GM18868 (cell line): ENCODE measurements at regions not wholly inside any gene's neighbourhood (a gene's known extent, or its start where the extent isn't known, plus 50 kb on each side); places are given as distances from the start of the nearest gene placed in this dataset.
A peak's percentile ranks its signal among the peaks of the same experiment; 100 is the strongest.

Source experiments
- ATAC-seq: cut with Tn5 transposase; IDR thresholded peaks from one replicate; pipeline ENCODE4 v1.9.1; 2021; ENCODE audit warnings: mild to moderate bottlenecking, moderate library complexity; ENCODE audit not compliant: unreplicated experiment

- no peak for ATAC-seq
Observed at GRCh38 chr7:86975449-86975848, 84.0 kb downstream of the ELAPOR2 start.

- no peak for ATAC-seq
Observed at GRCh38 chr7:86972072-86972471, 87.4 kb downstream of the ELAPOR2 start.

- ATAC-seq: no peak
Observed at GRCh38 chr7:86970986-86971385, 88.5 kb downstream of the ELAPOR2 start.

GRCh38 chr7:86970547-86970946 is 88.9 kb downstream of the ELAPOR2 start:
- ATAC-seq: no peak

GRCh38 chr7:86969865-86970264 is 89.6 kb downstream of the ELAPOR2 start:
- ATAC-seq: no peak

GRCh38 chr7:86968618-86969017 is 90.8 kb downstream of the ELAPOR2 start:
- no peak for ATAC-seq

- ATAC-seq: peak; percentile 24
Observed at GRCh38 chr7:86966916-86967315, 92.5 kb downstream of the ELAPOR2 start.

GRCh38 chr7:86965727-86966120 is 93.7 kb downstream of the ELAPOR2 start:
- ATAC-seq: no peak

- ATAC-seq: no peak
Observed at GRCh38 chr7:86964973-86965726, 94.3 kb downstream of the ELAPOR2 start.

GRCh38 chr7:86963599-86964230 is 95.7 kb downstream of the ELAPOR2 start:
- peak; percentile 96 for ATAC-seq

GRCh38 chr7:86962623-86963022 is 96.8 kb downstream of the ELAPOR2 start:
- ATAC-seq: no peak

GRCh38 chr7:86961686-86962085 is 97.8 kb downstream of the ELAPOR2 start:
- no peak for ATAC-seq

GRCh38 chr7:86958380-86958779 is 101.1 kb downstream of the ELAPOR2 start:
- no peak for ATAC-seq

GRCh38 chr7:86956567-86956966 is 102.9 kb downstream of the ELAPOR2 start:
- ATAC-seq: peak; percentile 27

GRCh38 chr7:86955895-86956503 is 103.5 kb downstream of the ELAPOR2 start:
- peak; percentile 39 for ATAC-seq

GRCh38 chr7:86954971-86955370 is 104.5 kb downstream of the ELAPOR2 start:
- no peak for ATAC-seq

GRCh38 chr7:86953653-86954336 is 105.7 kb downstream of the ELAPOR2 start:
- ATAC-seq: no peak

- ATAC-seq: no peak
Observed at GRCh38 chr7:86953219-86953618, 106.2 kb downstream of the ELAPOR2 start.

- ATAC-seq: no peak
Observed at GRCh38 chr7:86951895-86952294, 107.6 kb downstream of the ELAPOR2 start.

GRCh38 chr7:86950944-86951343 is 108.5 kb downstream of the ELAPOR2 start:
- ATAC-seq: no peak

GRCh38 chr7:86950360-86950759 is 109.1 kb downstream of the ELAPOR2 start:
- peak; percentile 30 for ATAC-seq
